Activated T-cell treated with anti-CD3 and anti-CD28 coated beads, Interleukin-2, amount 50 U/mL, for 1 hour (primary cell): ENCODE measurements at regions not wholly inside any gene's neighbourhood (a gene's known extent, or its start where the extent isn't known, plus 50 kb on each side); places are given as distances from the start of the nearest gene placed in this dataset.
"Not testable (repeated sequence)": the region's sequence is repeated elsewhere in the genome, so short reads cannot be mapped to it uniquely, and the experiment has no call there.

Experiments
- DNase-seq: peaks from one replicate; pipeline ENCODE4 v3.0.0-alpha.2; 2020

- no peak for DNase-seq
Measured at GRCh38 chr4:9608300-9608699, 164.1 kb downstream of the DEFB131A start.

- DNase-seq = not testable (repeated sequence)
Measured at GRCh38 chr4:9610321-9610720, 166.1 kb downstream of the DEFB131A start.

DNA sequence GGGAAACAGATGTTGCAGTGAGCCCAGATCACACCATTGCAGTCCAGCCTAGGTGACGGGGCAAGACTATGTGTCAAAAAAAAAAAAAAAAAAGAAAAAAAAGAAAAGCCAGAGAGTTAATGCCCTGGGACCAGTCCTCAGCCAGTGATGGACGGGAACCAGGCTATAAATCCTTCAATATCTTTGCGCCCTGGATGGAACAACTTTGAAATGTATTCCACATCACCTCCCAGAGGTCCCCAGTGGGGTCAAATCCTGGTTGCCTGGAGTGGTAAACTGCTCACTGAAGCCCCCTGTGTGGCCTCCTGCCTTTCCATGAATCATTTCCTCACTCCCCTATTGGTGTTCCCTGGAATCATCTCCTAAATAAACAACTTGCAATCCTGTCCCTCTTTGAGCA, 166.9 kb downstream of the DEFB131A start:
- no peak for DNase-seq

GRCh38 chr4:9636411-9636810, 145.0 kb upstream of the DRD5 start:
- not testable (repeated sequence) for DNase-seq

- DNase-seq = peak; percentile 38
Measured at GRCh38 chr4:9659678-9660077, 121.8 kb upstream of the DRD5 start.

DNA sequence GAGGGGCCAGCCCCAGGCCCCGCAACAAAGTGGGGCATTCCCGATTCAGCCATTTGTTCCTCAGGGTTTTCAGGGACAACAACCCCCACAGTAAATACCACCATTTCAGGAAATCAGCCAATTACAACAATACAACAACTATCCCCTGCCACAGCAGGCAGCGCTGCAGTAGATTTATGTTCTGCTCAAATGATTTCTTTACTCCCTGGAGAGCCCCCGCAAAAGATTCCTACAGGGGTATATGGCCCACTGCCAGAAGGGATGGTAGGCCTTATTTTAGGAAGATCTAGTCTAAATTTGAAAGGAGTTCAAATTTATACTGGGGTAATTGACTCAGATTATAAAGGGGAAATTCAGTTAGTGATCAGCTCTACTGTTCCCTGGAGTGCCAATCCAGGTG, 120.5 kb upstream of the DRD5 start:
- not testable (repeated sequence) for DNase-seq

- DNase-seq = not testable (repeated sequence)
Measured at GRCh38 chr4:9670725-9671124, 110.7 kb upstream of the DRD5 start.

GRCh38 chr4:9677357-9677756, 104.1 kb upstream of the DRD5 start:
- not testable (repeated sequence) for DNase-seq

DNA sequence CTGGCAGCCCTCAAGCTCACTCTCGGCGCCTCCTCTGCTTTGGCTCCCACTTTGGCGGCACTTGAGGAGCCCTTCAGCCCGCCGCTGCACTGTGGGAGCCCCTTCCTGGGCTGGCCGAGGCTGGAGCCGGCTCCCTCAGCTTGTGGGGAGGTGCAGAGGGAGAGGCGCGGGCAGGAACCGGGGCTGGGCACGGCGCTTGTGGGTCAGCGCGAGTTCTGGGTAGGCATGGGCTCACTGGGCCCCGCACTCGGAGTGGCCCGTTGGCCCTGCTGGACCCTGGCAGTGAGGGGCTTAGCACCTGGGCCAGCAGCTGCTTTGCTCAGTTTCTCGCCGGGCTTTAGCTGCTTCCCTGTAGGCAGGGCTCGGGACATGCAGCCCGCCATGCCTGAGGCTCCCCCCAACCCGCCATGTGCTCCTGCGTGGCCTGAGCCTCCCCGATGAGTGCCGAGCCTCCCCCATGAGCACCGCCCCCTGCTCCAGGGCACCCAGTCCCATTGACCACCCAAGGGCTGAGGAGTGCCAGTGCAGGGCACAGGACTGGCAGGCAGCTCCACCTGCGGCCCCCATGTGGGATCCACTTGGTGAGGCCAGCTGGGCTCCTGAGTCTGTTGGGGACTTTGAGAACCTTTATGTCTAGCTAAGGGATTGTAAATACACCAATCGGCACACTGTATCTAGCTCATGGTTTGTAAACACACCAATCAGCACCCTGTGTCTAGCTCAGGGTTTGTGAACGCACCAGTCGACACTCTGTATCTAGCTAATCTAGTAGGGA, 101.5 kb upstream of the DRD5 start:
- no peak for DNase-seq

DNA sequence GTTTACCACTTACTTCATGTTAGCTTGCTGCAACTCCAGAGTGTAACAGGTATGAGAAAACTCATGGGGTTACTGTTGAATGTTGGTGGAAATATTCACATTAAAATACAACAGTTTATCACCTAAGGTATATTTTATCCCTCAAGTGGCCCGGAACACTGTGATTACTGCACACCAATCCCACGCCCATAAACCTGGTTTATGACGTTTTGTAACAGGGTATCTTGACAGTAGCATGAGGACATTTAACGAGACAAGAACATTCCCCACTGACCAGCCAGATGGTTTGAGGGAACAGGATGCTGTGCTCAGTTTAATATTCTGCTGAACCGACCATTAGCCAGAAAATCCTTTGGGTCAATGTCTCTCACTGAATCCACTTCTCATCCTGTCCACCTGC, 98.3 kb upstream of the DRD5 start:
- DNase-seq = not testable (repeated sequence)

DNA sequence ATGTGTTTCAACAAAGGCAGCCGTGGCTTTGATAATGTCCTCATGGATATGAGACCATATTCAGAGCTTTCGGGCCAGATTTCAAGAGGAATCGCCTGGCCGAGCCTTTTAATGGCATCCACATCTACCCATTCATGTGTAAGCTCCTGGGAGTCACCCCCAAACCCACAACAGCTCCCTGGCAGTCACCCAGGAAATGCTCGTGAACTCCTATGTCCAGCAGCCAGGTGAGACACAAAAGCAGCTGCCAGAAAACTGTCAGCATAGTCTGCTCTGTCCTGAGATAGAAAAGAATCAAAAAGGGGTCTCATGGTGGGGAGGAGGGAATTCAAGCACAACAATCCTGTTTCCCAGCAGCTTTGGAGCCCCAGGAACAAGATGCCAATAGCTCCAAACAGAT, 96.4 kb upstream of the DRD5 start:
- DNase-seq = not testable (repeated sequence)

- no peak for DNase-seq
Measured at GRCh38 chr4:9685692-9686091, 95.7 kb upstream of the DRD5 start.

GRCh38 chr4:9690636-9691237, 90.7 kb upstream of the DRD5 start:
- DNase-seq = not testable (repeated sequence)

GRCh38 chr4:9691238-9692065, 90.0 kb upstream of the DRD5 start:
- peak; percentile 92 for DNase-seq

DNA sequence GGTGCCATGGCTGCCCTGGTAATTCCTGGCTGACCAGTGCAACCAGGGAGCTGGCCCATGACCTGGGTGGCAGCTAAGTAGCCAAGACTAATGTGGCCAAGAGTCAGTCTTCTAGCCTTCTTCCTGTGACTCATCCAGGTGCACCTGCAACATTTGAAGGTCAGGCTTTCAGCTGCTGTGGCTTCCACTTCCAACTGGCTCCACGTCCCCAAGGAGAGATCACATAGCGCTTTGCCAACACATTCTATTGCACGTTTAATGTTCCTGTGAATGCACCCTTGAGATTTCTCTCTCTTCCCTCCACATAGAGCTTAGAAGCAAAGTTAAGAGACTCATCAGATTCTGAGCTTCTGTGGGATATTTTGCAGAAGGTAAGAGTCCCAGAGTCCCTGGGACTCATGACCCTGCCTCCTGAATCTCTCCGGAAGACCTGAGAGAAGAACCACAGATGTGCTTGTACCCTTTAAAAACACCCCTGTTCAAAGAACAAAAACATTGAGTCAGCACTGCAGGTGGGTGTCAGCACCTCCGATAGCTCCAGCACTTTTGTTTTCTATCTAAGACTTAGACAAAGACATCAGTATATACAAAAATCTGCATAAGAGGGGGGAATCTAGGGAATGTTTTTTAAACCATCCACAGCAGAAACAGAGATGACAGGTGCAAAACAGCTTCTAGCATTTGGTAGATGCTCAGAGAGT, 88.5 kb upstream of the DRD5 start:
- DNase-seq = not testable (repeated sequence)

DNA sequence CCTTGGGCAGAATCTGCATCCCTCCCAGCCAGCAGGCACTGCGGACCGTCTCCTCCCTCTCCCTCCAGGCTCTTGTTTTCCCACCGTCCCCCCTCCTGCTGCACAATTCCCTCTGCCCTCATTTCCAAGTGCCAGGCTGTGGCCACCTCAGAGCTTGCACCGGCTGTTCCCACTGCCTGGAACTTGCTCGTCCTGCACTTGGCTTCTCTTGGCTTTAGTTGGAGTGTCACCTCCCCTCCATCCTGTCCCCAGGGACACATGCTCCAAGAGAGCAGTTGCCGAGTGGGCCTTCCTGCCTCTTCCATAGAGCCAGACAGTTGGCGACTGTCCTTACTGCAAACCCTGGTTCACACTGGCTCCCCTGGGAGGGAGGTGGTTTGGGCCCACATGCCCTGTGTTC, 87.0 kb upstream of the DRD5 start:
- not testable (repeated sequence) for DNase-seq

GRCh38 chr4:9695994-9696393, 85.4 kb upstream of the DRD5 start:
- peak; percentile 31 for DNase-seq

DNA sequence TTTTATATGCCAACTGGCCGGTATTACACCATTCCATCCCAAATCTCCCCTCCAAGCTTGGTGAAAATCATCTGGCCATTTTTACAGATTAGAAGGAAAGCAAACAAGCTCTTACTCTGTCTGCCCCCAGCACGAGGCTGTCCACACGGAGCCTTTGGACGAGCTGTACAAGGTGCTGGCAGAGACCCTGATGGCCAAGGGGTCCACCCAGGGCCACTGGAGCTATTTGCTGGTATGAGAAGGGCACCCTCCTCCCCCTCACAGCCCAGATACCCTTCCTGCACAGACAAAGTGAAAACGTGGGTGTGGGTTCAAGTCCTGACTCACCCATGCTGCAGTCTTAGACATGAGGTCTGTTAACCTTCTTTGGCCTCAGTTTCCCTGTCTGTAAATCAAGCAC, 84.9 kb upstream of the DRD5 start:
- not testable (repeated sequence) for DNase-seq

DNA sequence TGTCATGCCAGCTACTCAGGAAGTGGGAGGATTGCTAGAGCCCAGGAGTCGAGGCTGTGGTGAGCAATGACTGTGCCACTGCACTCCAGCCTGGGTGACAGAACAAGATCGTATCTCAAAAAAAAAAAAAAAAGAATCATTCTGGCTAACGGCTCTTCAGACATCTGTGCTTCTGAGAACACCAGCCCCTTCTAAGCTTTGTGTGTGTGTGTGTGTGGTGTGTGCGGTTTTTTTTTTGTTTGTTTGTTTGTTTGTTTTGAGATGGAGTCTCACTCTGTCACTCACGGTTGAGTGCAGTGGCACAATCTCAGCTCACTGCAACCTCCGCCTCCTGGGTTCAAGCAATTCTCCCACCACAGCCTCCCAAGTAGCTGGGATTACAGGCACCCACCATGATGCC, 79.4 kb upstream of the DRD5 start:
- not testable (repeated sequence) for DNase-seq

- not testable (repeated sequence) for DNase-seq
Measured at GRCh38 chr4:9702696-9703095, 78.7 kb upstream of the DRD5 start.

DNA sequence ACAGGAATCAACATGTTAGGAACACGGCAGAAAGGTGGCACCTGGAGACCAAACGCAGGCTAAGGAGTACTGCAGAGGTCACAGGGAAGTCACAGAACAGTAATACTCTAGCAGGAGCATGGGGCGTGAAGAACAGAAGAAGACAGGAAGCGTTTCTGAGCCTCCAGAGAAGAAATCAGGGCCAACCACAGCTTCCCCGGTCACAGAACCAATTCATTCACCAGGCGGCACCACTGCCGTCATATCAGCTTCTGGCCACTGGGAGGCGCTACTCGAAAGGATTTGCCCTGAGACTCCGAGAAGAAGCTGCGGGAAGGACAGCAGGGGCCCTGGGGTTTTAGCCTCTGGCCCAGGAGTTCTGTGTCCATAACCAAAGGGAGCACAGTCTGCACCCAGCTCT, 78.0 kb upstream of the DRD5 start:
- DNase-seq = peak; percentile 66

DNA sequence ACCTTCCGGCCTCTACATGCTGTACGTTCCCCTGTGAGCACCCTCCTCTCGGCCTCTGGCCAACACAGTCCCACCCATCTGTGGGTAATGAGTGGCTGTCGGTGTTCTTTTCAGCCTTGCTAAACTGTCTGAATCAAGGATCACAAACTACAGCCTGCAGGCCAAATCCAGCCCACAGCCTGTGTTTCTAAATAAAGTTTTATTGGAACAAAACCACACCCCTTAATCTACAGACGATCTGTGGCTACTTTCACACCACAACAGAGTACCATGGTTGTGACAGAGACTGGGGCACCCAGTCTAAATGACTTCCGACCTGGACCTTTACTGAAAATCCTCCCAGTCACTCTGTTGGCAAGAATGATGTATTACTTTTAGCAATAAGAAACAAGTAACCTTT, 77.3 kb upstream of the DRD5 start:
- not testable (repeated sequence) for DNase-seq
